ENCODE measurements at regions not wholly inside any gene's neighbourhood (a gene's known extent, or its start where the extent isn't known, plus 50 kb on each side); places are given as distances from the start of the nearest gene placed in this dataset.
A peak's percentile ranks its signal among the peaks of the same experiment; 100 is the strongest.

DNA sequence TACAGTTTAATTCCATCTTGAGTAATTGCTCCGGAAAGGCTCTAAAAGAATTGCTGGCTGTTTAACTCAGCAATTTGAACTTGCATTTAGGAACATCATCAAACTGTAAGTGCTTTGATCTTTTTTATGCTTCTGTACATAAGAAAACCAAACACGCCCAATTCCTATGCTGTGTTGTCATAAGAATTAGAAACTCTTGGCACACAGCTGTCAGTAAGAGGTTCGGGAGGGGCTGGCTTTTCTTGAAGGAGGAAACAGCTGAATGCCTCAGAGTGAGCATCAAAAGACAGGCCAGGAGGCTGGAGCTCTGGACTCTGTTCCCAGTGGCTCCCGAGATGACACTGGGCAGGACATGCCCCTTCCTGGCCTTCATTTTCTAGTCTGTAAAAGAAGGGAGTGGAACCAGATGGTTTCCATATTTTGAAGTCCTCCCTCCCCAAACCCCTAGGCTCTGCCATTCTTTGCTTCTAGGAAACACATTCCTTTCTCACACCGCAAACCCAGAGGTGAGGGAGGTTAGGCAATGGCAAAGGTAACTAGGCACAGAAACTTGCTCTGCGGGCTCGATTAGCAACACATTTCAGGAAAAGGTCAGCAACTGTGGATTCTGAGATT is 73.7 kb upstream of the DLG1 start:
- no peaks in the 10 kb centered on the region; the same call in 1 of the 2 replicates for H3K27me3 Mint-ChIP-seq (ENCODE audit: low read depth)
- CTCF ChIA-PET = interaction anchor here (1.1 to 1.4 kb wide), 3 partner anchors 82 to 130 kb away, joined by 3 read pairs; no protein-coding TSS in a partner anchor
- ATAC-seq = peak; percentile 32; the same call in 1 of the 2 replicates
- TF ChIP-seq ETV6 (CRISPR knock-in tag; IDR thresholded peaks at IDR 0.05) (no peak), SP1 (CRISPR knock-in tag; conservative IDR thresholded peaks at IDR 0.05) (no peak), HMGXB4 (CRISPR knock-in tag; IDR thresholded peaks at IDR 0.05) (no peak), ESRRA (CRISPR knock-in tag; IDR thresholded peaks at IDR 0.05; ENCODE audit: borderline replicate concordance) (no peak), ATF6 (CRISPR knock-in tag; IDR thresholded peaks at IDR 0.05) (no peak), CDX4 (CRISPR knock-in tag; IDR thresholded peaks at IDR 0.05; ENCODE audit: borderline replicate concordance) (no peak), ZNF671 (CRISPR knock-in tag; IDR thresholded peaks at IDR 0.05) (no peak), NFE2L1 (CRISPR knock-in tag; IDR thresholded peaks at IDR 0.05) (no peak), ZSCAN18 (CRISPR knock-in tag; IDR thresholded peaks at IDR 0.05) (no peak), FOXK1 (CRISPR knock-in tag; IDR thresholded peaks at IDR 0.05) (no peak), ARID4B (CRISPR knock-in tag; IDR thresholded peaks at IDR 0.05; ENCODE audit: borderline replicate concordance) (no peak), SMAD3 (CRISPR knock-in tag; IDR thresholded peaks at IDR 0.05; ENCODE audit: borderline replicate concordance) (no peak), TP53 (CRISPR knock-in tag; IDR thresholded peaks at IDR 0.05) (no peak)
- TF ChIP-seq, protein P1, sequence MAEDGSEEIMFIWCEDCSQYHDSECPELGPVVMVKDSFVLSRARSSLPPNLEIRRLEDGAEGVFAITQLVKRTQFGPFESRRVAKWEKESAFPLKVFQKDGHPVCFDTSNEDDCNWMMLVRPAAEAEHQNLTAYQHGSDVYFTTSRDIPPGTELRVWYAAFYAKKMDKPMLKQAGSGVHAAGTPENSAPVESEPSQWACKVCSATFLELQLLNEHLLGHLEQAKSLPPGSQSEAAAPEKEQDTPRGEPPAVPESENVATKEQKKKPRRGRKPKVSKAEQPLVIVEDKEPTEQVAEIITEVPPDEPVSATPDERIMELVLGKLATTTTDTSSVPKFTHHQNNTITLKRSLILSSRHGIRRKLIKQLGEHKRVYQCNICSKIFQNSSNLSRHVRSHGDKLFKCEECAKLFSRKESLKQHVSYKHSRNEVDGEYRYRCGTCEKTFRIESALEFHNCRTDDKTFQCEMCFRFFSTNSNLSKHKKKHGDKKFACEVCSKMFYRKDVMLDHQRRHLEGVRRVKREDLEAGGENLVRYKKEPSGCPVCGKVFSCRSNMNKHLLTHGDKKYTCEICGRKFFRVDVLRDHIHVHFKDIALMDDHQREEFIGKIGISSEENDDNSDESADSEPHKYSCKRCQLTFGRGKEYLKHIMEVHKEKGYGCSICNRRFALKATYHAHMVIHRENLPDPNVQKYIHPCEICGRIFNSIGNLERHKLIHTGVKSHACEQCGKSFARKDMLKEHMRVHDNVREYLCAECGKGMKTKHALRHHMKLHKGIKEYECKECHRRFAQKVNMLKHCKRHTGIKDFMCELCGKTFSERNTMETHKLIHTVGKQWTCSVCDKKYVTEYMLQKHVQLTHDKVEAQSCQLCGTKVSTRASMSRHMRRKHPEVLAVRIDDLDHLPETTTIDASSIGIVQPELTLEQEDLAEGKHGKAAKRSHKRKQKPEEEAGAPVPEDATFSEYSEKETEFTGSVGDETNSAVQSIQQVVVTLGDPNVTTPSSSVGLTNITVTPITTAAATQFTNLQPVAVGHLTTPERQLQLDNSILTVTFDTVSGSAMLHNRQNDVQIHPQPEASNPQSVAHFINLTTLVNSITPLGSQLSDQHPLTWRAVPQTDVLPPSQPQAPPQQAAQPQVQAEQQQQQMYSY (CRISPR knock-in tag; IDR thresholded peaks at IDR 0.05) = no peak
- TF ChIP-seq, protein P2, sequence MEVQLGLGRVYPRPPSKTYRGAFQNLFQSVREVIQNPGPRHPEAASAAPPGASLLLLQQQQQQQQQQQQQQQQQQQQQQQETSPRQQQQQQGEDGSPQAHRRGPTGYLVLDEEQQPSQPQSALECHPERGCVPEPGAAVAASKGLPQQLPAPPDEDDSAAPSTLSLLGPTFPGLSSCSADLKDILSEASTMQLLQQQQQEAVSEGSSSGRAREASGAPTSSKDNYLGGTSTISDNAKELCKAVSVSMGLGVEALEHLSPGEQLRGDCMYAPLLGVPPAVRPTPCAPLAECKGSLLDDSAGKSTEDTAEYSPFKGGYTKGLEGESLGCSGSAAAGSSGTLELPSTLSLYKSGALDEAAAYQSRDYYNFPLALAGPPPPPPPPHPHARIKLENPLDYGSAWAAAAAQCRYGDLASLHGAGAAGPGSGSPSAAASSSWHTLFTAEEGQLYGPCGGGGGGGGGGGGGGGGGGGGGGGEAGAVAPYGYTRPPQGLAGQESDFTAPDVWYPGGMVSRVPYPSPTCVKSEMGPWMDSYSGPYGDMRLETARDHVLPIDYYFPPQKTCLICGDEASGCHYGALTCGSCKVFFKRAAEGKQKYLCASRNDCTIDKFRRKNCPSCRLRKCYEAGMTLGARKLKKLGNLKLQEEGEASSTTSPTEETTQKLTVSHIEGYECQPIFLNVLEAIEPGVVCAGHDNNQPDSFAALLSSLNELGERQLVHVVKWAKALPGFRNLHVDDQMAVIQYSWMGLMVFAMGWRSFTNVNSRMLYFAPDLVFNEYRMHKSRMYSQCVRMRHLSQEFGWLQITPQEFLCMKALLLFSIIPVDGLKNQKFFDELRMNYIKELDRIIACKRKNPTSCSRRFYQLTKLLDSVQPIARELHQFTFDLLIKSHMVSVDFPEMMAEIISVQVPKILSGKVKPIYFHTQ (CRISPR knock-in tag; IDR thresholded peaks at IDR 0.05) = no peak
- DNase-seq (ENCODE audit: low spot score) = no peak
- peaks cover 21% of the 10 kb centered on the region for H3K4me1 Mint-ChIP-seq
- H3K36me3 Mint-ChIP-seq = no peaks in the 10 kb centered on the region
- POLR2A ChIA-PET = interaction anchor here (0.5 kb wide), 1 partner anchor 1038 kb away, joined by 3 read pairs; no protein-coding TSS in a partner anchor
- no peaks in the 10 kb centered on the region for H3K9me3 Mint-ChIP-seq
- no peak overlapping the region for H3K27ac Mint-ChIP-seq
- no peak overlapping the region for H3K4me3 Mint-ChIP-seq
